HG03442 (cell line): ENCODE measurements at regions not wholly inside any gene's neighbourhood (a gene's known extent, or its start where the extent isn't known, plus 50 kb on each side); places are given as distances from the start of the nearest gene placed in this dataset.

Source experiments
- ATAC-seq: cut with Tn5 transposase; IDR thresholded peaks from one replicate; pipeline ENCODE4 v1.9.1; 2021; ENCODE audit warnings: mild to moderate bottlenecking, moderate library complexity; ENCODE audit not compliant: unreplicated experiment

DNA sequence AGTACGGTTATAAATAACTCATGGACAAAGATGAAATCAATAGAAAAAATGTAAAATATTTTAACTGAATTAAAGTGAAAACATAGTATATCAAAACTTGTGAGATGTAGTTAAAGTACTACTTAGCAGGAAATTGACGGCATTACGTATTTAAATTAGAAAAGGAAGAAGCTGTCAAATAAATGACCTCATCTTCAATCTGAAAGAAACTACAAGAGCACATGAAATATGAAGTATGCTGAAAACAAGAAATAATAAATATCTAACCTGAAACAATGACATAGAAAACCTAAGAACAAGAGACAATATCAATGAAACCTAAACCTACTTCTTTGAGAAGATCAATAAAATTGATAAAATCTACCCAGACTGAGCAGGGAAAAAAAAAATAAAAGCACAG, 122.2 kb upstream of the PDE4B start:
- no peak for ATAC-seq

- ATAC-seq, result no peak
Measured at GRCh38 chr1:65674522-65674921, 118.2 kb upstream of the PDE4B start.

DNA sequence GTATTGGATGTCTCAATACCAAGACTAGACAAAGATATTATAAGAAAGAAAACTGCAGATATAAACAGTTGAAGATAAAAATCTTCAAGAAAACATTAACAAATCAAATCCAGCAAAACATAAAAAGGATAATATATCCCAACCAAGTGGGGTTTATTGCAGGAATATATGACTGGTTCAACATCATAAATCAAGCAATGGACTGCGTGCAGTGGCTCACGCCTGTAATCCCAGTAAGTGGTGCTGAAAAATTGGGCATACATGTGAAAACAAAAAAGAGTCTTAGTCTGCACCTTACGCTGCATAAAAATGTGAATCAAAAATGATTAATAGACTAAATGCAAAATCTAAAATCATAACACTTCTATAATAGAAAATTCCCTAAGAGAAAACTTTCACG, 112.9 kb upstream of the PDE4B start:
- ATAC-seq, result no peak

DNA sequence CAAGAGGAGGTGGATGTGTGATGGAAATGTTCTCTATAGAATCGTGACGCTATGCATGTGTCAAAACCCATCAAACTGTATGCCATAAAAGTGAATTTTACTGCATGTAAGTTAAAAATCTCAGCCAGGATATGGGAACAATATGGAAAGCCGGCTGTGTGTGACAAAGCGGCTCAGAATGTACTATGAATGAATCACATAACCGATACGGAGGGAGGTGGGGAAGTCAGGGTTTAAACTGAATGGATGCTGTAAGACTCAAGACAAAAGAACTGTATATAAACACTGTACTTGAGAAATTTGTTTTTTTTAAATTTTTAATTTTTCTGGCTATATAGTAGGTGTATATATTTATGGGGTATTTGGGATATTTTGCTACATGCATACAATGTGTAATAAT, 111.6 kb upstream of the PDE4B start:
- no peak for ATAC-seq

DNA sequence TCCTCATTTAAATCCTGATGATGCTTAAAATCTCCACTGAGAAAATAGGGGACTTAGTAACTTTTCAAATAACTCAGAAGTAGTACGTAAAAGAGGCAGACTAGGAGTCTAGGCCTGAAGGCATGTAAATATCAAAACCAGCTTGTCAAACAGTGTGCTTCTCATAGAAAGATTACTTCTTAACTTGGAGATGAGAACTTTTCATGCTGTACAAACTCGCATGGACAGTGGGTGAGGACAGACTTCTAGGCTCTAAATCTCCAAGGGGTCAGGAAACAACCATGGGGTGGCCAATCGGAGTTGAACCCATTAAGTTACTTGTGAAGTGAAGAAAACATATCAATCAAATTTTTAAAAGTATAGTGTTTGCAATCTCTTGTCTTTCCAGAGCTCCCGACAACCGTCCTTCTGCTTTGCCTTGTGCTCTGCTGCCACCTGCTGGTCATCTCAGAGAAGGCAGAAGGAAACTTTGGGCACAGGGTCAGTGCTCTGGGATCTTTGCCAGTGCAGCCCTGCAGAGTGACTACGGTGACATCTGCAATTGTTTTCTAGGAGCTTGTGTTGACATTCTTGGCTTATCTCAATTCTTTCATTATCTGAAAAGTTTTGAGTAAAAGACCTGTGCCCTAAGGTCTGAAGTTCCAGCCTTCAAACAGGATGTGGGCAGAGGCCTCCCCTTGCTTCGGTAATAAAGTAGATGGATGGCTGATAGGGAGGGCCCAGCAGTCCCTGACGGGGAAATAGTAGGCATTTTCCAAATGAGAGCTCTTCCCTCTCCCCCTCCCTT, 105.1 kb upstream of the PDE4B start:
- ATAC-seq, result peak; percentile 97

DNA sequence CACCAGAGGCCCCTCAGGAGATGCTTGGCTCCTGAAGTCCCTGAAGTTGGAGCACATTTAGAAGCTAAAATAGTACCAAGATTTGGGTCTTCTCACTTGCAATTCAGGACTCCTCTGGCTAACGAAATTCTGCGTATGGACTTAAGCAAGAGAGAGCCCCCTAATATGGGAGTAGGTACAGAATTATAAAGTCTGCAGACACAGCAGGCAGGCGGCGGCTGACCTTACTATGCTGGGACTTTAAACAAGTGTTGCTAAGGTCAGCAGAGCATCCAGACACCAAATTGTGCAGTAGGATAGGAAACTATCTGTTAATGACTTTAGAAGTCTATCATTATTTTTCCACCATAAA, 104.5 kb upstream of the PDE4B start:
- no peak for ATAC-seq

GRCh38 chr1:65688848-65689247, 103.8 kb upstream of the PDE4B start:
- no peak for ATAC-seq

- ATAC-seq, result no peak
Measured at GRCh38 chr1:65691152-65691900, 101.4 kb upstream of the PDE4B start.

GRCh38 chr1:65691972-65692371, 100.7 kb upstream of the PDE4B start:
- ATAC-seq, result no peak

- no peak for ATAC-seq
Measured at GRCh38 chr1:65694126-65694525, 98.6 kb upstream of the PDE4B start.

- no peak for ATAC-seq
Measured at GRCh38 chr1:65694933-65695332, 97.8 kb upstream of the PDE4B start.

DNA sequence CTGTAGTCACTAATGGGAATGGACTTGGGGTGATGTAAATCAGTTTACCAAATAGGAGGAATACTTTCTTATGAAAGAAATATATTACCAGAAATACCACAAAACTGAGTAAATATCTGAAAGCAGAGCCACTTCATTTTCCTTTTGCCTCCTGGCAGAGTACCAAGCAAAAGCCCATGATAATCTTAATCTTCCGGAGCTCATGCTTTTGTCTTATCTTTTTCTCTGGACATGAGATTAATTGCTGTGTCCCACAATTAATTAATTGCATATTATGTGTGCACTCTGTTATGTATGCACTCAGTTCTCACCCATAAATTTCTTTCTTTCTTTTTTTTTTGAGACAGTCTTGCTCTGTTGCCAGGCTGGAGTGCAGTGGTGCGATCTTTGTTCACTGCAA, 94.1 kb upstream of the PDE4B start:
- ATAC-seq, result no peak

DNA sequence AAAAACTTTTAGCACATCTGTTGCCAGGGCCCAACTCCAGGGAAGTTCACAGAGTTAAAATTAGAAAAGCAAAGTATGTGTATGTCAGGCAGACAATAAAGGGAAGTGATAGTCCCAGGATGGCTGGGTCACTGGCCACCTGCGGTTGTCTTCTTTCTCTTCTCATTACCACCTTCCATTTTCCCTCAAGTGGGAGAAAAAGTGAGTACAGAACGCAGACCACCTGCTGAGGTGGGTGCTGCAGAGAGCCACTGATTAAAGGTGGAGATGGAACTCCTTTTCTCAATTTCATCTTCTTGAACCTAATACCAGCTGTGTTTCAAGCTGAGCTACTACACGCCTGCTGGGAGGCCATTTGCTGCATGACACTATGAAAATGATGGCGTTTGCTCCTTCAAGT, 88.8 kb upstream of the PDE4B start:
- no peak for ATAC-seq

DNA sequence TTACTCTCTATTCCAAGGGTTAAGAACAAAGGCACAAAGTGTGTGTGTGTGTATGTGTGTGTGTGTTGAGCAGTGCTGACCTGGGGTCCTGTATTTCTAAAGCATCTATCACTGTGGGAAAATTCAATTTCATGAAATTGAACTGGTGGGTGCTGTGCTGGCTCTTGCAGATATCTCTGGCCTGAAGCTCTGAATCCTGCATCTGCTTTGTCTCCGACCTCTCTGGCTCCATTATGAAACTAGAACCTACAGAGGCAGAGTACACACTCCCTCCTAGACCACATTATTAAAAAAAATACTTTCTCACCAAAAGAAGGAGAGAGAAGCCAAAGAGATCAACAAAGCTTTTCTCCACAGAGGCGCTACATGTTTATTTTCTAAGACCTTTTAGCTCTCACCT, 88.4 kb upstream of the PDE4B start:
- no peak for ATAC-seq

- ATAC-seq, result no peak
Measured at GRCh38 chr1:65717815-65718454, 74.8 kb upstream of the PDE4B start.

GRCh38 chr1:65719391-65719790, 73.3 kb upstream of the PDE4B start:
- ATAC-seq, result no peak

- no peak for ATAC-seq
Measured at GRCh38 chr1:65722461-65722860, 70.2 kb upstream of the PDE4B start.

DNA sequence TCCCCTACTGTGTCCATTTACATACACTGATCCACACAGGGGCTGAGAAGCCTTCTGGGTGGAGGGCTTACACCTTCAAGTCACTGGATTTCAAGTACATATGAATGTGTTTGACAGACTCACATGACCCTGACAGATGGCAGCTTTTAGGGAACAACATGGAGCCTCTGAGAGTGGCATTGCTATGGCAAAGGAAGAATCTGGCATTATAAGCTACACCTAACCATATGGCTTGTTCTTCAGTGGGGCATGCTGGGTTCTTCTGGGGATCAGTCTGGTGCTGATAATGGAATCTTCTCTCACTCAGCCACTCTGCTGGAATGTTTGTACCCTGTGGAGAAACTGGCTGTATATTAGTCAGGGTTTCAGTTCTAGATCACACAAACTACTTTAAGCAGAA, 68.5 kb upstream of the PDE4B start:
- no peak for ATAC-seq

- ATAC-seq, result no peak
Measured at GRCh38 chr1:65725064-65725463, 67.6 kb upstream of the PDE4B start.

DNA sequence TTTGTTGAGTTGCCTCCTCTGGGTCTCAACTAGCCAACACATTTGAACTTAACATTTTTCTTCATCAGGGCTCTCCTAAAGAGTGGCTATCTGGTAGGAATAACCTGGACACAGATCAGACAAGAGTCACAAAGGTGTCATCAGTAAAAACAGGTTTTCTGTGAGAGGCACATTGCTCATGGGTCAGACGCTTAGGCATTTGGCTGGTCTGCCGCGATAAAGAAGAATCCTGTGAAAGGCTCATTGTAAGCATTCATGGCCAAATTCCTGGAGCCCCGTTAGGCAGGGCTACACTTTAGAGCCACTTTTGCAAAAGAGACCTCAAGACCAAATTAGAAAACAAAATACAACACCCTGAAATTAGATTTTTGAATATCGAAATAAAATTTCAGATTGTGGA, 64.2 kb upstream of the PDE4B start:
- ATAC-seq, result no peak

DNA sequence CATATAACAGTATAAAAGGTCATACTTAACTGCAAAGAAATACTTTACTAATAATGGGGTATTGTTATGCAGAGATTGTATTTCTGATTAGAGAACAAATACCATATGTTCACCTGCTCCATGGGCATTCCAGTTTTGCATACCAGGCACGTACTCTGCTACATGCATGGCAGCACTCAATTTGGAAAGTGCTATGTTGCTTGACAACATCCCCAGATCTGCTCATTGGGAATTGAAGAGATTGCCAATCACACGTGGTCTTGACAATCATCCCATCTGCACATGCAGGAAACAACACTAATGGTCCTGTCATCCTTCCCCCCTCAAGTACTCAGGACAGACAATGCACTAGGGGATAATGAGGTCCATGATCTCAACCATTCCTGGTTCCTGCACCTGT, 63.4 kb upstream of the PDE4B start:
- no peak for ATAC-seq

DNA sequence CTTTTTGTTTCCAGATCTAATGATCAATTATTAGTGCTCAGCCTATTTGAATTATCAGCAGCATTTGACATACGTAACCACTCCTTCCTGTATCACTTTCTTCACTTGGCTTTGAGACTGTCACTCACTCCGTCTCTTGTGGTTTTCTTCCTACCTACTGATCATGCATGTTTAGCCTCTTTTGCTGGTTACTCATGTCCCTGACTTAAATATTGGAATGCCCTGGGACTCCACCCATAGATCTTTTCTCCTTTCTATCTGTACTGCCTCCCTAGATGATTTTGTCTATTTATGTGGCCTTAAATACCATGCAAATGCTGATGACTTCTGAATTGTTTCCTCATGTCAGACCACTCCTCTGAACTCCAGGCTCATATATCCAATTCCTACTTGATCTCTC, 57.7 kb upstream of the PDE4B start:
- no peak for ATAC-seq
